ENCODE measurements at regions not wholly inside any gene's neighbourhood (a gene's known extent, or its start where the extent isn't known, plus 50 kb on each side); places are given as distances from the start of the nearest gene placed in this dataset.

DNA sequence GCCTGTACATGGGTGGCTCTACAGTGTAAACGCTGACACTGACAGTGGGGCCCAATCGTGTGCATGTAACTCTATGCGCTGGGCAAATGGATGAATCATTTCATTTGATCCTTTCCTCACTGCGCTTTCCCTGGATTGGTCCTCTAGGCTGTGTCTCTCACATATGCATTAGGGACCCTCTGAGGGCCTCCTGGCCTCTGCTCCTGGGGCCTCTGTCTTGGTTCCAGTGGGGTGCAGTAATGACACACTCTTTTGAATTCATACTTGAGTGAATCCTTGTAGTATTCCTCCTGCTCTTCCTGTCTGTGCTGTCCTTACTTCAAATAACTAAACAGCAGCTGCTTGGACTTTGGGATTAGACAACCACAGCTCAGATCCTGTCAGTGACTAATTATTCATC, 176.5 kb upstream of the ADO start:
- no peak for DNase-seq (ENCODE audit: low read depth)

DNA sequence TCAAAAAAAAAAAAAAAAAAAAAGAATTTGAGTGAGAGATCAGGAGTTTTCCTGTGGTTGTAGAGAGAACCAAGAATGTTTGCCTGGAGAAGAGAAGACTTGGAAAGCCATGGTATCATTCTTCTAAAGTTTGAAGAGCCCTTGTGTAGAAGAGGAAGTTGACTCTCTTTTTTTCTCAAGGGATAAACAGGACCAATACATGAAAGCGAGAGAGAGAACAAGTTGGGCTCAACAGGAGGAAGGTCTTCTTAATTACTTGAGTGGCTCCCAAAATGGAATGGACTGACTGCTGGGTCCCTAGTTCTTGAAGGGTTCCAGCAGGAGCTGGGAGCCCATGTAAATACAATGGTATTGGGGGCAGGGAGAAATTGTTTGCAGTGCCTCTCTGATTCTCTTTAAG, 173.3 kb upstream of the ADO start:
- no peak for DNase-seq (ENCODE audit: low read depth)

DNA sequence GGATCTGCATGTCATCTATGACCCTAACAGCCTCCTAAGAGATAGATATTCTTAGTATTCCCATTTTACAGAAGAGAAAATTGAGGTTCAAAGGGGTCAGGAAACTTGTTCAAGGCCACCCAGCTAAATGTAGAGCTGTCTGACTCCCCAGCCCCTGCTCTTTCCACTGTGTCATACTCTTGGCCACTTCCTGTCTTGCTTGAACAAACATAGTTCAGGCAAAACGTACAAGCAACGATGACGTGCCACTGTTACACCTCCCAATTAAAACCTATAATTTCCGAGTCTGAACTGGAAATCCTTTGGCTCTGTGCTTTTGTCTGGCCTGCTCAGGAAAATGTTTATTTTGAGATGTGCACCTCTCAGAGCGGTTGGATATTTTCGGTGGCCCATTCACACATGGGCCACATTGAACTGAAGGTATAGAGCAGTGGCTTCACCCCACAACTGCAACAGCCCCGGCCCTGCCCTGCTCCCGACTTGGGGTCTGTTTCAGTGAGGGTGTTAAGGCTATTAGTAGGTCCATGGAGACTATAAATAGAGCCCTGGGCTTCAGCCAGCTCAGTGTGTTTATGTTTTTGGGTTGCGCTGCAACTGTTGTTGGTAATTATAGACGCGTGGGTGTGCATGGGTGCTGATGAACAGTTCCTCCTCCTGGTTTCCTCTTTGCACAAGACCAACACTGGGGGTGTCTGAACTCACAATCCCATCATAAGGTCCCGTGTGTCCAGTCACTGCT, 172.3 kb upstream of the ADO start:
- no peak for DNase-seq (ENCODE audit: low read depth)

DNA sequence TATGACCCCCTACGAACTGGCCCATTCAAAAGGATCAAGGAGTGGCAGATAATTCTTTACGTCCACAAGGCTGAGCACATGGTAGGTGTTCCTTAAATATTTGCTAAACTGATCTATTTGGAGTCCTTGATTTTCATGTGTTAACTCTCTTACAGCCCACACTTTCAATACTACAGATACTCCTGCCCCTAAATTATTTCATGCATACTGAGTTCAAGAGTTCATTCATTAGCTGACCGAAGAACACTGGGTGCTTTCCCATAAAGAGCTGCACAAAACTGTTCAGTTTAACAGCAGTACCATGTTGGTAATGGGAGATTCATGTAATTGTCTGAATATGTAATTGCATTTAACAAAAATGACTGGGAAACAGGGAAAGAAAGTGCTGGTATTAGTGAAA, 170.5 kb upstream of the ADO start:
- DNase-seq (ENCODE audit: low read depth), result no peak

DNA sequence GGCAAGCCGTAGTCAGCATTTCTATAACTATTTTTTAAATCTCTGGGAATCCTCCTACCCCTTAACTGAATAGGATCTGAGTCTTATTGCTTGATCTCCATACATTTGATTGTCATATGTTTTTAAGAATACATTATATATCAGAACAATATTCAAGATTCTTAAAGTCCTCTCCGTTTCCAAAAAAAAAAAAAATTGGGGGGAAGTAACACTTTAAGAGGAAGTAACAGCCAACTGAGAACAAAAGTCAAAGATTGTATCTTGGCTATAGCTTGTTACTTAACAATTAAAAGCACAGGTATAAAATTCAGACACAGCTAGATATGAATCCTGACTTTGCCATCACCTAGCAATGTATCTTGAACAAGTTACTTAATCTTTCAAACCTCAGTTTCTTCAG, 169.9 kb upstream of the ADO start:
- no peak for DNase-seq (ENCODE audit: low read depth)

DNA sequence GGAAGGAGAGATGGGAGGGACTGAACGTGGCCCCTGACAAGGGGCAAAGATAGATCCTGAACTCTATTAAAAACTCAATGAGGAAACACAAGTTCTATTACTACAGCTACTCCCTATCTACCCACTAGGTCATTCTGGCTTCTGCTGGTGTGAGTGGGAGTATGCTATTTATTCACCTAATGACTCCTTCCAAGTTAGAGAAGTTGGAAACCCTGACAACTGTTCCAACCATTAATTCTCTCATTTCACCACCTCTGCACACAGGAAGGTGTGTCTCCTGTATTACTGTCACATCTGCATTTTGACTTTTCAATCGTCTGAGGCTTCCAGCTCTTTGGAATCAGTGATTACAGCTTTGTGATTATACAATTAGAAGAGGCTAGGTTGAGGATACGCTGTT, 169.4 kb upstream of the ADO start:
- no peak for DNase-seq (ENCODE audit: low read depth)

DNA sequence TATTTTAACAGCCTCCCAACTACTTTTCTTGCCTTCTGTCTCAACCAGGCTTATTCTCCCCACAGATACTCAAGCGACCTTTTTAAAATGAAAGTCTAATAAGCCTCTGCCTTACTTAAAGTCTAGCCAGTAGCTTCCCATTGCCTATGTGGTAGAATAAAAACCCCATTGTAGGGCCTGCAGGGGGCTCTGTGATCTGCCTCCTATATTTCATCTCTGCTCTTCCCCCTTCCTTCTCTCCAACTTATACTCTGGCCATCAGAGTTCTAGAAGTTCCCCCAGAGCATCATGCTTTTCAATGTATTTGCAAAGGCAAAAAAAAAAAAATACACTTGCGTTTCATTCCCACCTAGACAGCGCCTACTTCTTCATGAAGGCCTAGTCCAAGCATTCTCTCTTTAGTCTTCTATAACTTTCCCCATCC, 167.7 kb upstream of the ADO start:
- DNase-seq (ENCODE audit: low read depth), result no peak

DNA sequence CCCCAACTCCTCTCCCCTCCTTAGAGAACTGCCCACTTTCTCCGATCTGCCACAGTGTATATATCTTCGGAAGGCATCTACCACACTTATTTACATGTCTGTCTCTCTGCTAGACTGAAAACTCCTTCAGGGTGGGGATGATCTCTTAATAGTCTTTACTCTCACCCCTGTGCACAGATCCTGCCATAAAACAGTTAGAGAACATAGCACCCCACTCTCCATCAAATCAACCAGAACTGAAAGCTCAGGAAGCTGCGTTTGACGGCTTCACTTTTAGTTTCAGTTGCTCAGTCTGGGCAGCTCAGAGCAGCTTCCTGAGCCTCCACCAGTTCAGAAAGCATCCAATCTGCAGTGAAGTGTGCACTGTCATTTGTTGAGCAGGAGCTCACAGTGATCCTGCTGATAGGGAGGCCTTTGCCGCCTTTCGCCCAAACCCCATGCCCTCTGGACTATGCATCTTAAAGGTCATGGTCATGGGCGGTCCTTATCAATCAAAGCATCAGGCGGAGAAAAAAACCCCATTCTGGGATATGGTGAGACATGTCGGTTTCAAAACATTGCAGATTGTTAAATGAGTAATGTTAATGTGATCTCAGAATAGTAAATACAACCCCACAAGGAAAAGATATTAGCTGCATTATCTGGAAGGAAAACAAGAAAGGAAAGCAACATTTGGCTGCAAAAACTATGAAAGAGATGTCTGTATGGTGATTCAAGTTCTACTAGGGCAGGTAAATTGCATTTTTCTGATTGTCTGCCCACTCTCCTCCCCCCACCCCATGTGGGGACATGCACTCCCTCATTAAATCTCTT, 167.1 kb upstream of the ADO start:
- DNase-seq (ENCODE audit: low read depth), result no peak

DNA sequence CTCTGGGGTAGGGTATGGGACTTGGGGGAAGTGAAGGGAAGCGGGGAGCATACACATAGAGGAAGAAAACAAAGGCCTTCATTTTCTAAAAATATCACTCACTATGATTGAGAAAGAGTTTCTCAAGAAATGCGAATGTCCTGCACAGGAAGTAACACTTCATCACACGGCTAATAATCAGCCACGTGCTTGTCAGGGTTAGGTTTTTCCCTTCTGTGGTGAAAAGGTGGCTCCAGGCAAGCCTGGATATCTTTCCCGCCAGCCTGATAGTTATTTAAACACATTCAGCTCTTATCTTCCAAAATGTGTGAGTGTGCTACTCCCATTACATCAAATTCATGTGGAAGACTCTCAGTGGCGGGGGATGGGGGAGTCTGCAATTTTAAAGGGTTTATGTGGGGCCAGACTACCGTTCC, 166.4 kb upstream of the ADO start:
- no peak for DNase-seq (ENCODE audit: low read depth)

DNA sequence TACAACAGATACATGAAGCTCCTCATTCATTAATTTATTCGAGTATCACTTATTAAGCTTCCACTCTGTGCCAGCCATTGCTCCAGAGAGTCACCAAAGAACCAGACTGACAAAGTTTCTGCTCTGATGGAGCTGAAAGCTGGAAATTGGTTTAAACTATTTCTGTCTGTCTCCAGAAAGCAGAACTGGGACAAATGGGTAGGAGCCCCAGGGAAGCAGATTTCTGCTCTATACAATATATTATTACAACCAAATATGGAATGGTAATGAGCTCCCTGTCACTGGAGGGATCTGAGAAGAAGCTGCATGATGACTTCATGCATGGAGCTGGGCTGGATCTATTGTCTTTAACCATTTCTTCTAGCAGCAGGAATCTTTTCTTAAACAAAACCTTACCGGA, 165.4 kb upstream of the ADO start:
- DNase-seq (ENCODE audit: low read depth), result no peak

DNA sequence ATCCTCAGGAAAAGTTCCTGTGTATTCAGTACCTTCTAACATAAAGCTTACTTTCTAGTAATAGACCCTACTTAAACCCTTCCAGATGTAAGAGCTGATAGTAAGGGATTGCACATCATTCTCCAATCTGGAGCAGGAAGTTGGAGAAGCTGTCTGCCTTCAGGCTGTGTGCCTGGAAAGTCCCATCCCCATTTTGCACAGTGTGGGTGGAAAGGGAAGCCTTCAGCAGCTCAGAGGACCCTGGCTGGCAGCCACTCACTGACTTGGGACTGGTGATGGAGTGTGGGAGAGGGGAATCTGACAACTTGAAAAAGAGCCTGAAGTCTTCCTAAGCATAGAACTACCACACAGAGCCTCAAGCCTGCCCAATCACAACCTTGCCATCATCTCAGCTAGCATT, 164.1 kb upstream of the ADO start:
- no peak for DNase-seq (ENCODE audit: low read depth)

DNA sequence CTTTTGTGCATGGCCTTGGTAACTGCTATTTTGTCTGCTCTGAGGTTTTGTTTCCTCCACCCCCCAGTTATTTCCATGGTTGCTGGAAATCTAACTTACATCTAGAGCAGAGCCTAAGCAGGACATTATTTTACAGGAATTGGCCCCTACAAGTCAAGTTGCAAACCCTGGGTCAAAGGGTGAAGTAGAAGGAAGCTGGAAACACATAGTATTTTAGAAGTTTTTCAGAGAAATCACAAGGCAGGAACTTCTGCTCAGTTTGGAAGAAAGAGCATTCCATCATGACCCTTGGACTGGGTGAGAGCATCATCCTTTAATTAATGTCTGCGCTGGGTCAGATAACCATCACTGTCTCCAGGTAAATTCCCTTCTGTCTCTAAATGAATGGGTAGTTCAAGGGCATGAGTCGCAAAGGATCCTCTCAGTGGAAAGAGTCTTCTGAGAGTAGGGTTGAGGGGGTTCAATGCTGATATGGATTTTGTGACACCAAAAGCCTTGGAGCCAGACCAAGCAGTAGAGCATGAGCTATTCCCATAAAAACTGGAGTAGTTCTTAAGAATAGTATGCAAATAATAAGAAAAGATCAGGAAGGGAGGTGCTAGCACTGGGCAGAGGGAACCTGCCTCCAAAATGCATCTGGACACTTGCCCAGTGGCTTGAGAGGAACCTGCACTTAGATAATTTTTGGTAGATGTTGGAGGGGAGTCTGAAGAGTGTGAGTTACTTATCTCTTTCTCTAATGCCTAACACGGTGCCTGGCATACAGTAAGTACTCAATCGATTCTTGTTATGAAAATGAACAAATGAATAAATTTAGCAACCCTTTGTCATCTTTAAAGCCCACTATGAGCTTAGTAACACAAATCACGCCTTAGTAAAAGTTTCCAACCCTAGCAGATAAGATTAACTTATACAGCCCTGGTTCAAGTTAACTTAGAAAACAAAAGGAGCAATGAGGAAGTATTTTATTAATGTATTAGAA, 160.6 kb upstream of the ADO start:
- no peak for DNase-seq (ENCODE audit: low read depth)

DNA sequence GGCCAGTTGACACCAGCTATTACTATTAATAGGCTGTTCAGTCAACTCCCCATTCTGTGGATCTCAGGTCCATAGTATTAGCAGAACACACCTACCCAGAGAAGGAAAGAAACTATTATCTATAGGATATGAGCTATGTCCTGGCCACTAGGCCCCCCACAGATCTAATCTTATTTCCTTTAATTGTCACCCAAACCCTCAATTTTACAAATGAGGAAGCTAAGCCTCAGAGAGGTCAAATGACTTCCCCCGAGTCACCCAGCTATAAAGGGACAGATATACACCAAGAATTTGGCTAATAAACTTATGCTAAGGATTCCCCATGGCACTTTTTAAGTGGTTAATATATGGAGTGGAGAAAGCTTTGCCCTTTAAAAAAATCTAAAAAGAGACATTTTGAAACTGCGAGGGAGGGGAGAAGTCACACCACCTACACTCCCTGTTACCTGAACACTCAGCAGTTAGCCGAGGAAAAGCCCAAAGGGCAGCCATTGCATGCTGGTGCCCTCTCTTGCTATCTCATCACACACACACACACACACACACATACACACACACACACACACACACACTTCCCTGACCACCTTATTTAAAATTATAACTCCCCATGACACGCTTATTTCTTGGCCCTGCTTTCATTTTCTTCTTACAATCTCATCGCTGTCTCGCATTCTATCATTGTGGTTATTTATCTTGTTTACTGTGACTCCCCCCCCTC, 157.0 kb upstream of the ADO start:
- DNase-seq (ENCODE audit: low read depth), result no peak

DNA sequence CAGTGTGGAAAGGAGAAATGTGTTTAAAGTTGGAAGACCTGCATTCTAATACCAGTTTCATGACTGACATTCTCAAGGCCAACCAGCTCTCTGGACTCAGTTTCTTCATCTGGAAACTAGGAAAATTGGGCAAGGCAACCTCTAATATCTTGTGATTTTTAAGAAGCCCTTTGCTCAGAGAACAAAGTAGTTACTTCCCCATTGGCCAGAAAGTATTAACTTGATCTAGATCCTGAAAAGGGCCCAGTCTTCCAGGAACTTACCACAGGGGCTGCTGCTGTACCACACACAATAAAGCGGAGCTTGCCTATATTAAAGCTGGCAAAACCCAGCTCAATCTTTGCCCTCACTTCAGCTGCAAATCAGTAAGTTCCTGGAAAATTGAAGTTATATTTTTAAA, 155.6 kb upstream of the ADO start:
- no peak for DNase-seq (ENCODE audit: low read depth)

DNA sequence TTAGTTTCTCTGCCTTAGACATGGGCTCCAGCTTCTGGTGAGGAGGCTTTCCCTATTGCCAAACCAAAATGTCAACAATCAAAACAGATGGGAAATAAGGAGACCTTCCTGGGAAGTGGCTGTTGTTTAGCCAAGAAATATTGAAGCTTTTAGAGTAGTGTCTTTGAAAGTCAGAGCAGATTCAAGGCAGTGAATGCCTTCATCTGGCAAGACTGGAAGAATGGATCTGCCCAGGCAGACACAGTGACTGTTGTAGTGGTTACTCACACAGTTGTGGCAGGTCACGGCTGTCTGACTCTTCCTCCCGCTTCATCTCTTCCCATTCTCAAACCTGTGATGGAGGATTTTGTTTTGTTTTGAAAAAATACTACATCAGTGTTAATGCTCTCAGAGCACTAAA, 154.1 kb upstream of the ADO start:
- DNase-seq (ENCODE audit: low read depth), result no peak

DNA sequence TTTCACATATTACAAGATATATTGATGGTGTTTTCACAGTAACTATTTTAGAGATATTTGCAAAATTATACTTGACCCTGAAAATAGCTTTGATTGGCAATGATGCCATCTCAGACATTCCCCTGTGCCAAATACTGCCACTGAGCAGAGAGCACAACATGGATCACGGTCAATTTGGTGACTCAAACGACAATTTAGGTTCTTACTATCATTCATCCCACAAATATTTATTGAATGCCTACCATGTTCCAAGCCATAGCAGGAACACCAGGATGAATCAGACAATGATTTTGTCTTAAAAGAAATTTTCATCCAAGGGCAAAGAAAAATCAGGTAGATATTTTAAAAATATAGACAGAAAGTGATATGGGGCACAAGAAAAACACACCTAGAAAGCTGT, 153.2 kb upstream of the ADO start:
- no peak for DNase-seq (ENCODE audit: low read depth)

DNA sequence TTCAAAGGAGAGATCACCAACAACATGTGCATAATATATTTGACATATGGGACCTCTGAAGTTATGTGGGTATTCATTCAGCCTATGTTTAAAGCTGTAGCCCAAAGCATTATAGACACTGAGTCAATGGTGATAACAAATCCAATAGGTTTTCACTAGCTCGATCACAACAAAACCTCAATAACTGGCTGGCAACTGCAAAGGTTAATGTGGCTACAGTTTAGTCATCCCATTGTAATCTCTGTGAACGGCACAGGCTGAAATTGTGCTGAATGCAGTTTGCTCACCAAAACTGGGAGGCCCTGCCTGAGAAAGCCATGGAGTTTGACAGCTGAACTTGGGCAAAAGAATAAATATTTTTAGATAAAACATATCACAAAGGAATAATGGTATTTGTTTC, 152.4 kb upstream of the ADO start:
- DNase-seq (ENCODE audit: low read depth), result no peak

DNA sequence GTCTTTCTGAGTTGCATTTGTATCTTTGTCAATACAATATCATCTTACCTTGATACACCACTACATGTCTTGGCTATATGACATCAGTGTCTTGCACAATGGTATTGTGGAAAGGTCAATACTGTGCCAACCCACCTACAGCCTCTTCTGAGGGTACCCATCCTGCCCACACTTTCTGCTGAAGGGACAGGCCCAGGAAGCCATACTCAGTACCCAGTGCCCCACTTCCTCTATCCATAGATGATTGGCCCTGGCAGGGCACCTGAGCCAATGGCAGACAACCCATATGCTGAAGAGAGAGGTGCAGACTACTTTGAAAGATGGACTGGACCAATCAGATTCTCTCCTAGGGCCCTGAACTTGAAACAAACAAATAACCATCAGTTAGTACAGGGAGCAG, 152.0 kb upstream of the ADO start:
- no peak for DNase-seq (ENCODE audit: low read depth)

DNA sequence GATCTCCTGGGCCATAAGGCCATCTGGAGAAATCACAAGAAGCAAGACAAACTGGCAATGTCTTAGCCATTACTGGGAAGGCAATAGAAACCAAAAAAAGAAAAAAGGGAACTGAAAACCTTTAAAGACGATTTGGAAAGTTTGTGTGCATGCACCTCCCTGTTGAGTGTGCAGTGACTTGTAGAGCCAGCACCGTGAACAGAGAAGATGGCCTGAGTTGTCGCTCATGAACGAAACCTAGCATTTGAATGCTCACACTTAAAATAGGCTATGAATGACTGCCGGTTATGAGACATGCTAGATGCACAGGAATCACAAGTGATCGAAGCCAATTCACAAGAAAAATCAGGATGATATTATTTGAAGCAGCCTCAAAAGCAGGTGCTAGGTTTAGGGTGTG, 151.3 kb upstream of the ADO start:
- no peak for DNase-seq (ENCODE audit: low read depth)

DNA sequence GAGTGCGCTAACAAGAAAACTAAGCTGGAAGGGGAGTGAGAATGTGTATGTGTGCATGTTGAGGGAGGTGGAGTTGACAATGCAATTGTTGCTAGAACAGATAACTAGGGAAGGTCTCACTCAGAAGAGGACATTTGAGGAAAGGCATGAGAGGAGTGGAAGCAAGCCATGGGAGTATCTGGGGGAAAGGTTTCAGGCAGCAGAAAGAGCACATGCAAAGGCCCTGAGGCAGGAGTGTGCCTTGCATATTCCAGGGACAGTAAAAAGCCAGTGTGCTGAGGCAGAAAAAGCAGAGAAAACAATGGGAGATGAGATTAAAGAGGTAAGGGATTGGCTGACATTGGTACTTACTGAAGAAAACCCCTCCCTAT, 149.6 kb upstream of the ADO start:
- no peak for DNase-seq (ENCODE audit: low read depth)

DNA sequence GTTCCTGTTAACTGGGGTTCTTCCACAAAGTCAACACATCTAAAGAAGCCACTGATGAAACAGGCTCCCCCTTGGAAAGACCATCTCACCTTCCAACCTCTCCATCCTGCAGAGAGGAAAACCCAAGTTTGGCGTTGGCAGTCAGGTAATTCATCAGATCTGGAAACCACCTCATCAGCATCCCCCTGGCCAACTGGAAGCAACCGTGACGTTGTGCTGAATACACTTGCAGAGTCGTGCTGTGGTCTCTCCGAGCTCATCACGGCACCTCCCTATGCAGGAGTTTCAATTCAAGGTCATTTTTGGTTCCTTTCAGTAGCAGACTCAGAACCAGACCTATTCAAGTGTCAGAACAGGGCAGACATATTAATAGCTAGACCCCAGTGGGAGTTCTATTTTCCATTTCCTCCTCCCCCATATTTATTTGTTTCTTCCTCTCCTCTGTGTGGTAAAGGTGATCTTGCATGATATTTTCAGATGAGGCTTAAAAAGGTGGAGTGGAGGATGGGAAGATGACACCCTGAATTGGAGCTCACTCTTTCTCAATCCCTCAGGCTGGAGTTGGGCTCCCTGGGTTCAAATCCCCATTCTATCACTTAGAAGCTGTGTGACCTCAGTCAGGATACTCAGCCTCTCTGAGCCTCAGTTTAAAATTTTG, 149.1 kb upstream of the ADO start:
- DNase-seq (ENCODE audit: low read depth), result no peak

All from forelimb muscle (tissue), 1 donor.